ENCODE measurements at regions not wholly inside any gene's neighbourhood (a gene's known extent, or its start where the extent isn't known, plus 50 kb on each side); places are given as distances from the start of the nearest gene placed in this dataset.
"Not testable (repeated sequence)": the region's sequence is repeated elsewhere in the genome, so short reads cannot be mapped to it uniquely, and the experiment has no call there.

DNA sequence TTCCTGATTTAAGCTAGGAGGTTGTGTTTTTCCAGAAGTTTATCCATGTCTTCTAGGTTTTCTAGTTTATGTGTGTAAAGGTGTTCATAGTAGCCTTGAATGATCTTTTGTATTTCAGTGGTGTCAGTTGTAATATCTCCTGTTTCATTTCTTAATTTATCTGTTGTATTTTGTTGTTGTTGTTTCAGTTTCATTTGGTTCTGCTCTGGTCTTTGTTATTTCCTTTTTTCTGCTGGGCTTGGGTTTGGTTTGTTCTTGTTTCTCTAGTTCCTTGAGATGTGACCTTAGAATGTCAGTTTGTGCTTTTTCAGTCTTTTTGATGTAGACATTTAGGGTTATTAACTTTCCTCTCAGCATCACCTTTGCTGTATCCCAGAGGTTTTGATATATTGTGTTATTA is 62.8 kb downstream of the SCP2D1 start:
- not testable (repeated sequence) for DNase-seq

DNA sequence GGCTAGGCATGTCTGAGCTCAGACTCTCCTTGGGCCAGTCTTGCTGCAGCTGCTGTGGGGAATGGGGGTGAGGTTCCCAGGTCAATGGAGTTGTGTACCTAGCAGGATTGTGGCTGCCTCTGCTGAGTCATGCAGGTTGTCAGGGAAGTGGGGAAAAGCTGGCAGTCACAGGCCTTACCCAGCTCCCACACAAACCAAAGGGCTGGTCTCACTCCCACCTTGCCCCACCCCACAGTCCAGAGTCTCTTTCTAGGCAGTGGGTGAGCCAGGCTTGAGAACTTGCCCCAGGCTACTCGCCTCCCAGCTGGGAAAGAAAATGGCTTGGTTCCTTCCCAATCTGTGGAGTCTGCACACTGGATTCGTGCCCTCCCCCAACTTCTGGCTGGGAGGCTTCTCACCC is 65.7 kb downstream of the SCP2D1 start:
- no peak for DNase-seq

DNA sequence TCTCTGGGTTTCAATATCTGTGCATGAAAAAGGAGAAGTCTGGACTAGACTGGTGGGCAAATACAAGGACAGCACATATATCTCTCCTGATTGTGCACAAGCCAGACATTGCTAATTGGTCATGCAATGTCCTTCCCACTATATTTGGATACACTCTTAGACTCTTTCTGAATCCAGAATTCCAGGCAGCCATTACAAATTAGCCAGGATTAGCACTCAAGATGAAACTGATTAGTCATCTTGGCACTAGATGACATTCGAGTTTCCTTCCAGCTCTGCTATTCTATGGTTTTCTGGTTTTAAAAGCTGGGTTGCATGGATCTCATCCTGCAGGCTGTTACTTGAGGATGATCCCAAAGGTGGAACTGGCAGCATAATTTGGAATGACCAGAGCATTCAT is 73.2 kb downstream of the SCP2D1 start:
- no peak for DNase-seq

DNA sequence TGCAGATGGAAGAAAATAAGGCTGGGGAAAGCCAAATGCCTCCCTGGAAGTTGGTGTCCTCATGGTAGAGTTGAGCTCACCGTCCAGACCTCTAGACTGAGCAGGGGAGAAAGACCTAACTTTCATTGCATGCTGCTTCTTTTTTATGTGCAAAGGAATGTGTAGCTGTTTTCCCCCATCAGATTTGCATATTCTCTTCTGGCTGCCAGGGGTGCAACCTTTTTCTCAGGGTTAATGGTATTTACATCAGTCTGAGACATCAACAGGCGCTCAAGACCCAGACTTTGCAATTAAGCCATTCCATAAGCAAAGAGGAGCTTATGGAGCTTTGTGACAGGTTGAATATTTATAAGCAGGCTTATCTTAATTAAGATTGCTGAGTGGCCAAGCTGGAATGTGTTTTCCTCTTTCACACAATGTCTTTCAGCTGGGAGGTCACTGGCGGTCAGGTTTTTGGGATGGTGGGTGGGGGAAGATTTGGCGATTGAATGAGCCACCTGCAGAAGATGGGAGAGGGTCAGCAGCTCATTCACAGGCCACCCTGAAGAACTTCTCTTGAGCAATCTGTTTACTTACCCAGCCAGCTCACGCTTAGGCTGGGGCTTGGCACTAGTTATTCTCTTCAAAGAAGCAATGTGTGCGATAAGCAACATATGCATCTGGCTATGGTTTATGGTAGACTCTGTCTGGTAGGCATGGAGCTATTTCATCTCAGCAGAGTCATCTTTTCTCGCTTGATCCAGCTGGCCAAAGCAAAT is 88.6 kb downstream of the SCP2D1 start:
- no peak for DNase-seq

DNA sequence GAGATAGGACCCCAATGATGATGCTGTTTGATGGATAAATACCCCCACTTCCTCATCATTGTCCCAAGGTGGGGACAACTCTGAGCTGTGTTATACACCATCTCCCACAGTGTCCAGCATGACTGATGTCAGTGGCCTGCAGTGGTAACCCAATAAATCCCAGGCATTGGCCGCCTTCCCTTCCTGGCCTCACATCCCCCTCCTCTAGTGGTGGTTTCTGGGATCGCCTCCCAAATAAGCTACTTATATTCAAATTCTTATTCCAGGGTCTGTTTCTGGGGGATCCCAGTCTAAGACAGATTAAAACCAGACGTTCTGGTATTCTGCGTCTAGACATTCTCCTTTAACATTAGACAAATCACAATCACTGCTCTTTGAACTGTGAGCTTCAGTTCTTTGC is 90.6 kb downstream of the SCP2D1 start:
- DNase-seq = no peak

DNA sequence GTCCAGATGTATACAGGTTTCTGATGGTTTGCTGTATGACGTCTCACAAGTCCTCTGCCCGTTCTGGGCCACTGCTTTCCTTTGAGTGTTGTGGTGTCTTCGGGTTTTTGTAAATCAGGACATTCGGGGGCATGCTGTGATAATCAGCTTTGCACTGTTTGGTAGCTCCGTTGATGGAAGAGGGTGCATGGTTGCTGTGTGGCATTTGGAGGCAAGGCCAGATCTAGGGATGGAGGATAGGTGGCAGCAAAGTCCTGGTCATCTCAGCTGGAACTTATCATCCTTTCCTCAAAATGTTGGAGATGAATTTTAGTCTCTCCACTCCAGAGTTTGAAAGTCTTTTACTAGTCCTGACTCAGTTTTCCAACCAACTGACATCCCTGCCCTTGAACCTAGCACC is 91.0 kb downstream of the SCP2D1 start:
- no peak for DNase-seq

DNA sequence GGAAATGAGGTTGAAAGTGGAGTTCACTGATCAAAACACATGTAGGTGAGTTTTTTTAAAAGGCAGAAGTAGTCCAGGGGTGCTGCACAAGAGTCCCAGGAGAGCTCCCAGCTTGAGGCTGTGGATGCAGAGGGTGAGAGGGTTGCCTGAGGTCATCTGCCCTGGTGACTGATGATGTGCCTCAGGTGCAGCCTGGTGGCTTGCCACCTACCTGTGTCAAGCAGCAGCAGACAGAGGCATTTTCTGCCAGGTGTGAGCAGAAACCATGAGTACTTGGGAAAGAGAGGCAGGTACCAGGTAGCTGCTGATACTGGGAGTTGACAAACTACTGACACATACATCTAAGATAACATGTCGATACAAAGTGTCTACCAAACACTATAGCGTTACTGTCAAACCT is 92.5 kb downstream of the SCP2D1 start:
- DNase-seq = no peak

DNA sequence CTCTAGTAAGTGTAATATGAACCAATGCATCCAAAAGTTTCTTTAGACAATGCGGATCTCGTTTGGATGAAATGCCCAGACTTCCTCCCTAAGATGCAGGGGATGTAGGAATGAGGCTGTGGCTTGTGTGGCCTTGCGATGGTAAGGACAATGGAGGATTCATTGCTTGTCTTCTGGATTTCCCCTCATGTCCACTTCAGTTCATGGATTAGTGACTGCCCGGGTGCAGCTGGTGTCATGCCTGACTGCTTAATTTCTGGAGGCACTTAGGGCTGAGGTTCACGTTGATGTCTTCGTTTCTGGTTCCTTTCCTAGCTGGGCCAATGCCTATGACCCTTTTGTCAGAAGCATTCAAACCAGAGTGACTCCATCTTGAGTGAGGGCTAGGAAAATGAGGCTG is 93.8 kb downstream of the SCP2D1 start:
- DNase-seq = no peak

DNA sequence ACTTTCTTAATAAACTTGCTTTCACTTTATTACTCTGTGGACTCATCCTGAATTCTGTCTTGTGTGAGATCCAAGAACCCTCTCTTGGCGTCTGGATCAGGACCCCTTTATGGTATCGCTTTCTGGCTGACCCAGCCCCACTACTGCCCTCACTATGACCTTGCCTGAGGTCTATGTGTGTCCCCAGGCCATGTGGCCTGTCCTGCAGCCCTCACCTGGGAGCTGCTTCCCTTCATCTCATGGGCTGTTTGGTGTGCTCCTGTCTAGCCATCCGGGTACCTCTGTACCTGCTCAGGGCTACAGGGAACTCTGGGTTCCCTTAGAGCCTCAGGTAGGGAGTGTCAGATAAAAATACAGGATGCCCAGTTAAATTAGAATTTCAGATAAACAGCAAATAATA is 94.5 kb downstream of the SCP2D1 start:
- DNase-seq = no peak

DNA sequence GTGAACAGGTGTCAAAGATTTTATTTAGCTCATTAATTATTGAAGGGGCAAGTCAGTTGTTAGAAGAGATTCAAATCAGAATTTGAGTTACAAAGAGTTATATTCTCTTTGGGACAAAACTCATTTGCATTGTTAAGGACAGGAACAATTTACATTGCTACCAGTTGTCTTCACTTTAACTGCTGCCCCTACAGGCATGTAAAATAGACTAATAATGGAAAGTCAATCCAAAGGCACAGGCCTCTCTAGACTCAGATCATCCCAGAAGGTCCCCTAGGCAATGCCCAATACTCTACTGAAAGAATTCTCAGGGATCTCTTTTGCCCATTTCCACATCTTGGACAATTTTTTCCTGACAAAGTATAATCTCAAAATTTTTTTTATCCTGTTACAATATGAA is 95.7 kb downstream of the SCP2D1 start:
- DNase-seq = no peak

DNA sequence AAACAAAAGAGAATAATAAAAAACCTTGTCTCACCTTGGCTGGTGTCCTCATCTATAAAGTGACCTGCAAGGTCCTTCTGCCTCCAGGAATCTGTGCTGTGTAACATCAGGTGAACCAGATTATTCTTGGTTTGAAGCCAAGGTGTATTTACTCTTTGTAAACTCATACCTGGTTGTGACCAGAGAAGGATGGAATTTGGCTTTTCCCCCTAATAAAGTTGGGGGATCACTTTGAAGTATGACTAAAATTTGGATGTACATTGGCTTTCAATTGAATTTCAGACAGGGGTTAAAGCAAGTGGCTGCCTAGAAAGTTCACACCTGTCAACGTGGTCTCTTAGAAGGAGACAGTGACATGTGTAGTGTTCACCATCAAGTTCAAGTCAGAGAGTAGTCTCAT is 100.1 kb downstream of the SCP2D1 start:
- no peak for DNase-seq

DNA sequence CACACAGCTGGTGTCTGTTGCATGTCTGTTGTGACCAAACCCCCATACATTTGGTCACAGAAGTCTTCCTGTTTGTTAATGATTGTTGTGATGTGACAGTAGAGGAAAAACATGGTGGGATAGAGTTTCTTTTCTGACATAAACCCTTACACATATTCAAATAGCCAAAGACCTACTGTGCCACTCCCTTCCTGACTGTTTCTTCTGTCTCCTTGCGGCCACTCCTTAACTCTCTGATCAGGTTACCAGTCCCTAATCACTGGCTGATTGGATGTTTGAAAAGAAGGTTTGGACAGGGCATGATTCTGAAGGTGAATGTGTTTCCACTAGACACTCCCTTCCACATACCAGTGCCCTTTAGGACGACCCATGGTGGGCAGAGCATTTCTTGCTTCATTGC is 101.2 kb downstream of the SCP2D1 start:
- DNase-seq = no peak

DNA sequence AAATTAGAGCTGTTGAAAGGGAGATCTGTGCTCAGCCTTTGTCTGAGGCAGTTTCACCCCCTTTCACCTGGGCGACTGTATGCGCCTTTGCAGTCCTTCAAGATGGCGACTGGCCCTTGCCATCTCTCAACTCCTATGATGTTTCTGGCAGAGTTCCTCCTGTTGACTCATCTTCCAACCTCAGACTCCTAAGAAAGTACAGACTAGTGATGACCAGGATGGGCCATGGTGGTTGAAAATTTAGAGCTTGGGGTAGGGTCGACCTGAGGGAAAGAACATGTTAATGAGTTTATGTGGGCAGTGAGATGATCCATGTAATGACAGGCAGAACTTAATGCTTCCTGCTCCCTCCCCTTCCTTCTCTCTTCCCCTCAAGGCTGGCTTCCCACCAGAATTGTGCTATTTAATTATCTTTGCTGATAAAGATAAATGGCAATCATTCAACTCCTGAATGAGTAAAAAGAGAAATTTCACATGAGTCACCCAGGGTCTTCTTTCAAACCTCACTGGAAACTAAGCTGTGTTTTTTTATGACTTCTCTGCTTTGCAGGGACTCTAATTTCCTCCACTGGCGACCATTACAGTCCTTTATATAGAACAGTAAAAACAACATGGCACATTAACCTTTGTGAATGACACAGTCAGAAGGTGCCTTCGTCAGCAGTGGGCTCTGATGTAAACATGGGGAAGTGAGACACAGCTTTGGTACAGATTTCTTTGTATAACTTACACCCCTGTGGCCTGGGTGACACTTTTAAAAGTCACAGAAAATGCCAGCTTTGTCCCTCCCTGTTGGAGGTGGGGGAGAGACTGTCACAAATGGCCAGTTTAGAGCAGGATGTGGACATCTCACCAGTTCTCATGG is 103.5 kb downstream of the SCP2D1 start:
- no peak for DNase-seq

DNA sequence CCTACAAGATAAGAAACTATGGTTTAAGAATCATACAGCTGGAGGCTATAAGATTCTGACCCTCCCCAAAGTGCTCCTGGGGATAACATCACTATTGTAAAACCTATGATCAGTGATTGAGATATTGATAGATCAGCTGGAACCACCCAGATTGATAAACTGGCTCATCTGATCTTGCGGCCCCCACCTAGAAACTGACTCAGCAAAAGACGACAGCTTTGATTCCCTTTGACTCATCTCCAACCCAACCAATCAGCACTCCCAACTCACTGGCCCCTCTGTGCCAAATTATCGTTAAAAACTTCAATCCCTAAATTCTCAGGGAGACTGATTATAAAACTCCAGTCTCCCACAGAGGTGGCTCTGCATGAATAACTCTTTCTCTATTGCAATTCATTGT is 106.4 kb downstream of the SCP2D1 start:
- no peak for DNase-seq

DNA sequence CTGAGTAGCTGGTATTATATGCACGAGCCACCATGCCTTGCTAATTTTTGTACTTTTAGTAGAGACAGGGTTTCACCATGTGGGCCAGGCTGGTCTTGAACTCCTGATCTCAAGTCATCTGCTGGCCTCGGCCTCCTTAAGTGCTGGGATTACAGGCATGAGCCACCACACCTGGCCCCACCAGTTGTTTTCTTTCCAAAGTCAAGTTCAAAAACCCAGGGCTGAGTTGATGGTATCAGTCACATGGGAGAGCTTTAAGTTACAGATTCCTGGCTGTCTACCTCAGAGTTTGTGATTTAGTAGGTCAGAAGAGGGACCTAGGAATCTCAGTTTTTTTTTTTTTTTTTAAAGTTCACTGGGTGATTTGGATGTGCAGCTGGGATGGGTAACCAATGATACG is 107.7 kb downstream of the SCP2D1 start:
- DNase-seq = no peak

DNA sequence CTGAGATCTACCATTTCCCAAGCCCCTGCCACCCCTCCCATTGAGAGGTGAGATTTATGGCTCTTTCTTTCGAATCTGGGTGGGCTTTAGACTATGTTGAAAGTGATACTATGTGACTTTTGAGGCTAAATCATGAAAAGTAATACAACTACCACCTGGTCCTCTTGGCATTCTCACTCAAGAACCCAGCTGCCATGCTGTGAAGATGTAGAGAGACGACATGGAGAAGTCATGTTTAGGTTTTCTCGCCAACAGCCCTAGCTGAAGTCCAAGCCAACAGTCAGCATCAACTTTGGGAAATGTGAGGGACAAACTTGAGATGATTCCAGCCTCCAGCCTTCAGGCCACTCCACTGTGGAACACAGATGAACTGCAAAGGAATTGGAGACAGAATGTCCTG is 108.7 kb downstream of the SCP2D1 start:
- no peak for DNase-seq

DNA sequence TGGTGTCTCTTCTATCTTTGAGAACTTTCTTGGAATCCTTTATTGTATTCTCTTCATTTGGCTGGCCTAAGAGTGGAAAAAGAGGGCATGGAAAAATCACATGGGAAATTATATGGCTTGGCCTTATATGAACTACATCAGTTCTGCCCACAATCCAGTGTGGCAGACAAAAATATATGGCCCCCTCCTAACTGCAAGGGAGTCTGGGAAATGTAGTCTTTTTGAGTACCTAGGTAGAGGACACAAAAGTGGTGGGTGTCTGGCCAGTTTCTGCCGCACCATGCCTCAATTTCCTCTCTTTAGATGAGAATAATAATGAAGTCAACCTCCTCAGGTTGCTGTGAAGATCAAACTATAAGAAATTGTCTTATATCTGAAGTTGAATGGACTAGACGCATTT is 109.3 kb downstream of the SCP2D1 start:
- DNase-seq = no peak

DNA sequence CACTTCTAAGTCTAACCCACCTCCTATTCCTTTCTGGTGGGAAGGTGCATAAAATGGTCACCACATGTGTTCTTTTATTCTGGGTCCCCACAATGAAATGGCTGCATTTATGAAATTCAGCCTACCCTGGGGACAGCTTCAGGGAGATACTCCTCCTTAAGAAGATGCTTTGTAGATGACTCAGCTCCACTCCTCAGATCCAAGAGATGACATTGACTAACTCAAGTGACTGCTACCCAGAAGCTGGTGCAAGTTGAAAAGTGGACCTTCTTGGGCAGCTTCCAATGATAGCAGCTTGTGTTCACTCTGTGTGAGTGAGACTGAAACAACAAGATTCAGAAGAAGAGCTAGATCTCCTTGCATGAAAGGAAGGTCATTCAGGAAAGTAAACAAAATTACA is 113.4 kb downstream of the SCP2D1 start:
- DNase-seq = no peak

DNA sequence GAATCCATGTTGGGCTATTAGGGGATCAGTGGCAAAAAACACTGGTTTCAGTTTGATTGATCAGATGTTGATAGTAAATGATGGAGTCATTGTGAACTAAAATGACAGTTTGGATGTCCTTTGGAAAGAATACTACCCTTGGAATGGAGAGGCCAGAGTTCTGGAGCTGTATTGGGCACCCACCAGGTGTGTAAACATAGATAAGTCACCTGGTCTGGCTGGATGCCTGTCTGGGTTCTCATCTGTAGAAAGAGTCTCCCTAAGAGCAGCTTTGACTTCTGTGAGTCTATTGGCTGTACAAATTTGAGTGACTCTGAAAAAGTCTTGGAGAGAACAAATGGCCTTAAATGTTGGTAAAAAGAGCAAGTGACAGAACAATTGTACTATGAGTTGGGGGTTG is 115.0 kb downstream of the SCP2D1 start:
- DNase-seq = no peak

DNA sequence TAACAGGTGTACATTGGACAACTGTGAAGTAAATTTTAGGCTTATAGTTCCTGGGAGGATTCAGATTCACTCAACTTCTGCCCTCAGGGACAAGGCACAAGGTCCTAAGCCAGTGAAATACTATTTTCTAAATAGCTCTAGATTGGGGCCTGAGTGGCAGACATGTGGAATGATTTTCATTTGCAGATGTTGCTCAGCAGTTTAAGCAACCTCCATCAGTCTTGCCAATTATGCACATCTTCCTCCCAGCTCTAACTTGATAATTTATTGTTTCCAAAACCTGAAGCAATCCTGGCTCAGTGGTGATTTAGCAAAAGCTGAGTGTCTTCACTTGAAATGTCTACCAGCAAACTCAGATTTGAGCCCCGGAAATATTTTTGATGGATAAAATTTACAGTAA is 116.2 kb downstream of the SCP2D1 start:
- DNase-seq = no peak

DNA sequence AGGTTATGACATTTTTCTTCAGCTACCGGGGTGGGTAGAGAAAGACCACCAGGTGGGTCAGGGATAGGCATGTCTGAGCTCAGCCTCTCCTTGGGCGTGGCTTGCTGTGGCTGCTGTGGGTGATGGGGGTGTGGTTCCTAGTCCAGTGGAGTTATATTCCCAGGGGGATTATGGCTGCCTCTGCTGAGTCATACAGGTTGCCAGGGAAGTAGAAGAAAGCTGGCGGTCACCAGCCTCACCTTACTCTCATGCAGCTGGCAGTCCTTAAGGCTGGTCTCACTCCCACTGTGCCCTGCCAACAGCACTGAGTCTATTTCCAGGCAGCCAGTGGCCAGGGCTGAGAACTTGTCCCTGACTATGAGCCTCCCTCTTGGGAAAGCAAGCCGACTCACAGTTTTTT is 130.0 kb downstream of the SCP2D1 start:
- DNase-seq = no peak

DNA sequence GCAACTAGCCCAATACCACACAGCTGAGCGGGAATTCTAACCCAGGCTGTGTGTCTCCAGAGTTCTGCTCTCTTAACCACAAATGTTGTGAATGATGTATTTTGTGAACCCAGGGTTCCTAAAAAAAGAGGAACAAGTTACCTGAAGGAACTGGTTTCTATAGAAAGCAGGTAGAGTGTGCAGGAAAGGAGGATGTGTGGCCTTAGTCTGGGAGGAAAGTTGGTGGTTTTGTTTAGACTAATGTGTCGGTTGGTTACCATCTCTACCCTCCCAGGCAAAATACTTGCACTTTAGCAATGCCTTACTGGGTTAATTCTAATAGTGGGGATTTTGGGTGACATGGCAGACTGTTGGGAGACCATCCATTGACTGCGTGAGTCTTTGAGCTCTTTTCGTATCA is 143.3 kb downstream of the SCP2D1 start:
- no peak for DNase-seq

DNA sequence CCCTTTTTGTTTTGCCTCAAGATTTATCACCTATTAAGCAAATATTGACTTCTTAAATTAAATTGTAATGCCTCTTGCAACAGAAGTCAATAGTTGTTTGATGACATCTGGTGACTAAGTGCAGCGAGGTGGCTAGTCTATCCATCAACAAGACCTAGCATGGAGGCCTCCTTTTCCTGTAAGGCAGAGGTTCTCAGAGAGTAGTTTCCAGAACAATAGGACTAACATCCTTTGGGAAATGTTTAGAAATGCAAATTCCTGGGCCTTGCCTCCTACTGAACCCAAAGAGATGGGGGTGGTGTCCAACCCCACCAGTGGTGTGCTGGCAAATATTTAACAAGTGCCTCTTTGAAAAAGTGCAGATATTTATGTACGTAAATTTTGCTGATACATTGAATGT is 143.7 kb downstream of the SCP2D1 start:
- no peak for DNase-seq

DNA sequence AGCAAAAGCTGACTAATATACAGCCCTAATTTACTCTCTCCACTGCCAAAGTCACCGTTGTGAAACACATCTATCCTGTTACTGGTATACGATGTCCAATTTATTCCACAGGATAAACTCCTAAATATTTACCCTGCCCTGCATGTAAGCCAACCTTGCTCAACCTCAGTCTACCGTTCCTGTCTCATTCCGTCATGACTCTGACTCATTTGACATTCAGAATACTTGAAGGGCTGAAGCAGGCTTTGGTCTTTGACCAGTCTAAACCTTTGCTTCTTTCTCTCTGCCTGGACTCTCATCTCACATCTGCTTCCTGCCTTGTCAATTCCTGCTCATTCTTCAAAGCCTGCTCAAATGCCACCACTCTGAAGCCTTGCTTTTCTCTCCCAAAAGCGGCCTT is 157.5 kb downstream of the SCP2D1 start:
- no peak for DNase-seq

DNA sequence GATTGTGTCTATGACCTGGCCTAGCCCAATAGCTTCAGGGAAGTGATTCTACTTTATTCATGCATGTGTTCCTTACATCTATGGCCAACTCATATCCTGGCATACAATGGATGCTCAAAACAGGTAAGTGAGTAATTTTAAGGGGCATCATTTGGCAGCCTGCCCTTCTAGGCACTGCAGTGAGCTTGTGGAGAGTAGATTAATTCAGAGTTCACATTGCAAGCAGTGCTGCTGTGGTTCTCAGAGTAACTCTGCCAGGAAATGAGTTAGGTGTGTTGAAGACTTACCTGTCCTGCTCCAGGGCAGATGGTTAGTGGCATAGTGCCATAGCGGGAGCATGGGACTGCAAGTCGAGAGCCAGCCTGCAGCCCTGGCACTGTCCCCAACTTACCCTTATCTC is 158.0 kb downstream of the SCP2D1 start:
- no peak for DNase-seq
